ENCODE measurements at regions not wholly inside any gene's neighbourhood (a gene's known extent, or its start where the extent isn't known, plus 50 kb on each side); places are given as distances from the start of the nearest gene placed in this dataset.

DNA sequence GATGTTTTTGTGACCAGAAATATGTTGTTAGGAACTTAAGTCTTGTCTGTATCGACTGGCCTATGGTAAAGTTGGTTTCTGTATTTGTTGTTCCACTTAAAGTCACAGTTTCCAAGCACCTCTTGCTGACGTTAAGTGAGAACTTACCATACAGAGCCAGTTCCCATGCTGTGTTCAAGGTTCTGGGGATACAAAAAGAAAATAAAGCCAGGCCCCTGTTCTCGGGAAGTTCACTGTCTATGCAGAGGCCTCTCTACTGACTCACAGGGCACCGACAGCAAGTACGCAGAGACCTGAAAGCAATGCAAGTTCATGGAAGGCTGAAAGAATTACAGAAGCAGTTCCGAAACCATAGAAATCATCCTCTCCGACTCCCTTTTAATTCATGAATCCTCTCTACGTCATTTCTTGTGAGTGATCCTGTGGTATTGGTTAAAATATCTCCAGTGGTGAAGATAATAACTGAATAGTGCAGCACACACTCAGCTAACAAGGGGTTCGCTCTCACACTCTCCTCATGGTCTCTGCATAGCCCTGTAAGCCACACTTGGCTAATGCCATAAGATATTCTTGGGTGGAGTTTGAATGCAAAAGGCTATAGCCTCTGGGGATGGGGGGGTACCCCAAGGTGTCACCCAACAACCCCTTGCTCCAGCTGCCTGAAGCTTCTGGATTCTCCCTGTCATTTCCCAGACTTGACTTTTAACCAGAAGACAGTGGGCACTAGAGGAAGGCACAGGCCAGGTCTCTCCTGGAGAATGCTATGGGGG is 91.2 kb upstream of the EXOC2 start:
- TF ChIP-seq, protein P1, sequence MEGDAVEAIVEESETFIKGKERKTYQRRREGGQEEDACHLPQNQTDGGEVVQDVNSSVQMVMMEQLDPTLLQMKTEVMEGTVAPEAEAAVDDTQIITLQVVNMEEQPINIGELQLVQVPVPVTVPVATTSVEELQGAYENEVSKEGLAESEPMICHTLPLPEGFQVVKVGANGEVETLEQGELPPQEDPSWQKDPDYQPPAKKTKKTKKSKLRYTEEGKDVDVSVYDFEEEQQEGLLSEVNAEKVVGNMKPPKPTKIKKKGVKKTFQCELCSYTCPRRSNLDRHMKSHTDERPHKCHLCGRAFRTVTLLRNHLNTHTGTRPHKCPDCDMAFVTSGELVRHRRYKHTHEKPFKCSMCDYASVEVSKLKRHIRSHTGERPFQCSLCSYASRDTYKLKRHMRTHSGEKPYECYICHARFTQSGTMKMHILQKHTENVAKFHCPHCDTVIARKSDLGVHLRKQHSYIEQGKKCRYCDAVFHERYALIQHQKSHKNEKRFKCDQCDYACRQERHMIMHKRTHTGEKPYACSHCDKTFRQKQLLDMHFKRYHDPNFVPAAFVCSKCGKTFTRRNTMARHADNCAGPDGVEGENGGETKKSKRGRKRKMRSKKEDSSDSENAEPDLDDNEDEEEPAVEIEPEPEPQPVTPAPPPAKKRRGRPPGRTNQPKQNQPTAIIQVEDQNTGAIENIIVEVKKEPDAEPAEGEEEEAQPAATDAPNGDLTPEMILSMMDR (IDR thresholded peaks at IDR 0.05): no peak
- TF ChIP-seq EZH2phosphoT487 (IDR thresholded peaks at IDR 0.05): no peak
